Hepatocyte (in vitro differentiated cells): ENCODE measurements at regions not wholly inside any gene's neighbourhood (a gene's known extent, or its start where the extent isn't known, plus 50 kb on each side); places are given as distances from the start of the nearest gene placed in this dataset.

Experiments
- DNase-seq: peaks from one replicate; pipeline ENCODE4 v3.0.0-alpha.2; 2016; ENCODE audit warnings: low spot score
- H2AFZ ChIP-seq: fragments of 200-600 bp; sonication (generic); 2 replicates; pipeline ENCODE4 v1.6.0; 2016; ENCODE audit warnings: antibody characterized with exemption, mild to moderate bottlenecking
- H3K27ac ChIP-seq: fragments of 200-600 bp; sonication (generic); 2 replicates; pipeline ENCODE4 v1.5.1; 2016; ENCODE audit warnings: mild to moderate bottlenecking
- H3K27me3 ChIP-seq: fragments of 200-600 bp; sonication (generic); 2 replicates; pipeline ENCODE4 v1.6.1; 2016
- H3K36me3 ChIP-seq: fragments of 200-600 bp; sonication (generic); replicated peaks from 2 replicates; pipeline ENCODE4 v1.5.1; 2016; ENCODE audit warnings: low read depth; ENCODE audit not compliant: insufficient read depth
- H3K4me1 ChIP-seq: fragments of 200-600 bp; sonication (generic); 2 replicates; pipeline ENCODE4 v1.5.1; 2016; ENCODE audit warnings: mild to moderate bottlenecking, moderate library complexity; ENCODE audit not compliant: insufficient read depth
- H3K4me2 ChIP-seq: fragments of 200-600 bp; sonication (generic); 2 replicates; pipeline ENCODE4 v1.6.0; 2016
- H3K4me3 ChIP-seq: fragments of 200-600 bp; sonication (generic); 2 replicates; pipeline ENCODE4 v1.5.1; 2016; ENCODE audit warnings: mild to moderate bottlenecking
- H3K79me2 ChIP-seq: fragments of 200-600 bp; sonication (generic); 2 replicates; pipeline ENCODE4 v1.6.0; 2017; ENCODE audit warnings: mild to moderate bottlenecking
- H3K9me2 ChIP-seq: fragments of 200-600 bp; sonication (generic); replicated peaks from 2 replicates; pipeline ENCODE4 v1.6.0; 2017; ENCODE audit warnings: mild to moderate bottlenecking; ENCODE audit not compliant: insufficient read depth
- H3K9me3 ChIP-seq: fragments of 200-600 bp; sonication (generic); 2 replicates; pipeline ENCODE4 v1.5.1; 2016; ENCODE audit warnings: low read depth, mild to moderate bottlenecking
- H4K20me1 ChIP-seq: fragments of 200-600 bp; sonication (generic); 2 replicates; pipeline ENCODE4 v1.6.0; 2016; ENCODE audit warnings: mild to moderate bottlenecking; ENCODE audit not compliant: insufficient read depth, poor library complexity, severe bottlenecking
- CTCF ChIP-seq: fragments of 200-600 bp; sonication (generic); IDR thresholded peaks from 2 replicates; pipeline ENCODE4 v1.5.1; 2016; ENCODE audit warnings: antibody characterized with exemption, mild to moderate bottlenecking; ENCODE audit not compliant: poor library complexity
- EZH2 ChIP-seq: fragments of 200-600 bp; sonication (generic); IDR thresholded peaks from 2 replicates; pipeline ENCODE4 v1.6.1; 2016; ENCODE audit warnings: antibody characterized with exemption, mild to moderate bottlenecking, borderline replicate concordance
- EZH2phosphoT487 ChIP-seq: fragments of 200-600 bp; sonication (generic); IDR thresholded peaks from one replicate; pipeline ENCODE4 v1.6.1; 2018; ENCODE audit warnings: antibody characterized with exemption, mild to moderate bottlenecking, low read depth, moderate library complexity; ENCODE audit not compliant: unreplicated experiment, severe bottlenecking
- WGBS: methylation state at CpG from one replicate; pipeline ENCODE4 v1.1.6; 2016; ENCODE audit warnings: low lambda C conversion rate; ENCODE audit errors: missing lambda C conversion rate; 5-methylcytosine and 5-hydroxymethylcytosine counted together

GRCh38 chr18:76057386-76057785 lies 437.7 kb downstream of the ZNF516 start:
- Histone ChIP-seq H3K4me3 (no peak overlapping the region), H4K20me1 (no peaks in the 10 kb centered on the region), H3K9me2 (no peaks in the 10 kb centered on the region), H3K27ac (peak overlapping the region; percentile 20), H2AFZ (no peak overlapping the region), H3K27me3 (no peaks in the 10 kb centered on the region), H3K4me2 (no peak overlapping the region), H3K36me3 (no peaks in the 10 kb centered on the region), H3K4me1 (no peaks in the 10 kb centered on the region), H3K9me3 (no peaks in the 10 kb centered on the region), H3K79me2 (no peaks in the 10 kb centered on the region)
- TF ChIP-seq CTCF = no peak
- TF ChIP-seq EZH2 = no peak
- no peak for TF ChIP-seq EZH2phosphoT487
- no peak for DNase-seq
- WGBS = 86% methylated on average over 16 of the region's 16 CpGs

GRCh38 chr18:76056471-76057110 lies 438.5 kb downstream of the ZNF516 start:
- no peaks in the 10 kb centered on the region for H3K9me3 ChIP-seq
- H3K9me2 ChIP-seq = no peaks in the 10 kb centered on the region
- no peak overlapping the region for H3K4me3 ChIP-seq
- H3K36me3 ChIP-seq = no peaks in the 10 kb centered on the region
- no peak overlapping the region for H2AFZ ChIP-seq
- H3K27ac ChIP-seq = peak overlapping the region; percentile 20
- no peaks in the 10 kb centered on the region for H3K79me2 ChIP-seq
- peak overlapping the region; percentile 37 for H3K4me2 ChIP-seq
- no peaks in the 10 kb centered on the region for H4K20me1 ChIP-seq
- TF ChIP-seq CTCF (no peak), EZH2phosphoT487 (no peak), EZH2 (no peak)
- 76% methylated on average over 13 of the region's 13 CpGs for WGBS
- no peaks in the 10 kb centered on the region for H3K4me1 ChIP-seq
- peak; percentile 33 for DNase-seq
- H3K27me3 ChIP-seq = no peaks in the 10 kb centered on the region

- Histone ChIP-seq H3K9me2 (no peaks in the 10 kb centered on the region), H3K27ac (peak overlapping the region; percentile 72), H3K9me3 (no peaks in the 10 kb centered on the region), H3K27me3 (no peaks in the 10 kb centered on the region), H3K36me3 (no peaks in the 10 kb centered on the region), H3K4me1 (no peaks in the 10 kb centered on the region), H2AFZ (no peak overlapping the region), H3K4me2 (peak overlapping the region; percentile 21), H4K20me1 (no peaks in the 10 kb centered on the region), H3K79me2 (no peaks in the 10 kb centered on the region), H3K4me3 (no peak overlapping the region)
- WGBS = 77% methylated on average over 9 of the region's 9 CpGs
- no peak for TF ChIP-seq EZH2
- no peak for TF ChIP-seq CTCF
- no peak for TF ChIP-seq EZH2phosphoT487
- DNase-seq = no peak
Measured at GRCh38 chr18:76055578-76055977, 439.5 kb downstream of the ZNF516 start.
